IMR-90 (cell line): ENCODE measurements at regions not wholly inside any gene's neighbourhood (a gene's known extent, or its start where the extent isn't known, plus 50 kb on each side); places are given as distances from the start of the nearest gene placed in this dataset.

ENCODE experiments used
- ATAC-seq: fragments of 200-7000 bp; cut with Tn5 transposase; 2 replicates; pipeline ENCODE4 v1.9.1; 2020; ENCODE audit warnings: low read depth, mild to moderate bottlenecking, moderate library complexity
- BruUV-seq: library from RNA; stranded (reverse); fragments of 400-500 nt; replicated peaks from 2 replicates; lab custom pipeline; 2021; lab: Mats Ljungman, UMichigan
- CTCF ChIA-PET: fragments of 300-600 bp; formaldehyde crosslinking; extraction: SDS; loops from one replicate; lab custom pipeline; 2021; ENCODE audit warnings: antibody characterized with exemption; lab: Yijun Ruan, JAX
- POLR2A ChIA-PET: fragments of 300-600 bp; sonication (Branson Sonifier 250); formaldehyde crosslinking; loops from one replicate; lab custom pipeline; 2022; ENCODE audit warnings: antibody characterized with exemption; ENCODE audit not compliant: unreplicated experiment; lab: Charles Lee
- DNase-seq: peaks from one replicate; pipeline ENCODE4 v3.0.0; 2013
- H2AFZ ChIP-seq: replicated peaks from 2 replicates; pipeline ENCODE3; 2013; ENCODE audit warnings: low read length, mild to moderate bottlenecking; ENCODE audit not compliant: poor library complexity
- H2AK5ac ChIP-seq: 2 replicates; pipeline ENCODE4 v1.6.1; 2013; ENCODE audit warnings: low read depth, low read length, inconsistent platforms
- H2AK9ac ChIP-seq: replicated peaks from 2 replicates; pipeline ENCODE3; 2013; ENCODE audit warnings: mild to moderate bottlenecking, low read depth, low read length, moderate library complexity; ENCODE audit not compliant: poor library complexity
- H2BK120ac ChIP-seq: 2 replicates; pipeline ENCODE4 v1.6.1; 2013; ENCODE audit warnings: low read depth, low read length, inconsistent platforms
- H2BK15ac ChIP-seq: 3 replicates; pipeline ENCODE4 v1.6.1; 2013; ENCODE audit warnings: low read depth, low read length, inconsistent platforms
- H2BK20ac ChIP-seq: 2 replicates; pipeline ENCODE4 v1.6.1; 2013; ENCODE audit warnings: low read depth, mild to moderate bottlenecking, inconsistent platforms, low read length, moderate library complexity
- H2BK5ac ChIP-seq: 2 replicates; pipeline ENCODE4 v1.6.1; 2013; ENCODE audit warnings: mild to moderate bottlenecking, low read depth, low read length, inconsistent platforms; ENCODE audit not compliant: poor library complexity, severe bottlenecking
- H3K14ac ChIP-seq: replicated peaks from 2 replicates; pipeline ENCODE4 v1.6.1; 2013; ENCODE audit warnings: low read depth, low read length, inconsistent platforms
- H3K18ac ChIP-seq: 2 replicates; pipeline ENCODE4 v1.6.1; 2013; ENCODE audit warnings: low read depth, low read length, control low read depth
- H3K23ac ChIP-seq: 2 replicates; pipeline ENCODE4 v1.6.1; 2013; ENCODE audit warnings: low read depth, low read length, inconsistent platforms
- H3K27ac ChIP-seq: 2 replicates; pipeline ENCODE4 v1.5.1; 2013; ENCODE audit warnings: mild to moderate bottlenecking, control low read depth, low read length; ENCODE audit not compliant: insufficient read depth
- H3K27me3 ChIP-seq: 2 replicates; pipeline ENCODE4 v1.6.1; 2013; ENCODE audit warnings: low read length; ENCODE audit not compliant: control insufficient read depth, insufficient read depth
- H3K36me3 ChIP-seq: 2 replicates; pipeline ENCODE4 v1.6.1; 2013; ENCODE audit warnings: low read length, mixed read lengths; ENCODE audit not compliant: control insufficient read depth, insufficient read depth
- H3K4ac ChIP-seq: 2 replicates; pipeline ENCODE4 v1.6.1; 2013; ENCODE audit warnings: low read depth, low read length, inconsistent platforms
- H3K4me1 ChIP-seq: 2 replicates; pipeline ENCODE4 v1.6.1; 2013; ENCODE audit warnings: low read length, mixed read lengths; ENCODE audit not compliant: control insufficient read depth, insufficient read depth
- H3K4me2 ChIP-seq: 2 replicates; pipeline ENCODE4 v1.6.1; 2013; ENCODE audit warnings: low read depth, mild to moderate bottlenecking, control low read depth, low read length, moderate library complexity
- H3K4me3 ChIP-seq: 2 replicates; pipeline ENCODE4 v1.5.1; 2013; ENCODE audit warnings: low read depth, mild to moderate bottlenecking, control low read depth, low read length, moderate library complexity; ENCODE audit not compliant: insufficient read depth
- H3K56ac ChIP-seq: 2 replicates; pipeline ENCODE4 v1.6.1; 2013; ENCODE audit warnings: low read length, inconsistent platforms; ENCODE audit not compliant: insufficient read depth; ENCODE audit errors: extremely low read depth
- H3K79me1 ChIP-seq, 2 experiments: 2 replicates each; pipeline ENCODE4 v1.6.1; 2013; ENCODE audit warnings: low read length in 2 of 2, inconsistent platforms in 1 of 2, low read depth in 1 of 2
- H3K9ac ChIP-seq: 2 replicates; pipeline ENCODE4 v1.6.1; 2013; ENCODE audit warnings: low read depth, low read length, control low read depth
- H3K9me1 ChIP-seq: 2 replicates; pipeline ENCODE4 v1.6.1; 2013; ENCODE audit warnings: low read length, inconsistent platforms; ENCODE audit not compliant: insufficient read depth
- H3K9me3 ChIP-seq: 2 replicates; pipeline ENCODE4 v1.6.1; 2013; ENCODE audit warnings: low read length; ENCODE audit not compliant: control insufficient read depth, insufficient read depth
- H4K20me1 ChIP-seq: 2 replicates; pipeline ENCODE4 v1.6.1; 2013; ENCODE audit warnings: low read length, inconsistent platforms; ENCODE audit not compliant: insufficient read depth
- H4K5ac ChIP-seq: 2 replicates; pipeline ENCODE4 v1.6.1; 2013; ENCODE audit warnings: mild to moderate bottlenecking, low read depth, low read length, control low read depth
- H4K8ac ChIP-seq, 2 experiments: 2 replicates each; pipeline ENCODE4 v1.6.1; 2013; ENCODE audit warnings: low read depth in 2 of 2, low read length in 2 of 2, control low read depth in 1 of 2, inconsistent platforms in 1 of 2
- H4K91ac ChIP-seq: 2 replicates; pipeline ENCODE4 v1.6.1; 2013; ENCODE audit warnings: low read depth, low read length, inconsistent platforms; ENCODE audit not compliant: insufficient read depth
- BHLHE40 ChIP-seq: fragments of 150-350 bp; IDR thresholded peaks from 2 replicates; pipeline ENCODE4 v1.6.1; 2016; ENCODE audit warnings: mild to moderate bottlenecking, low read depth, low read length
- CEBPB ChIP-seq: IDR thresholded peaks from 2 replicates; pipeline ENCODE4 v1.6.1; 2012; ENCODE audit warnings: low read depth, low read length, improper control_type of control experiment
- CHD1 ChIP-seq: IDR thresholded peaks from 2 replicates; pipeline ENCODE4 v1.6.1; 2012; ENCODE audit warnings: low read depth, low read length, improper control_type of control experiment
- FOS ChIP-seq: fragments of 150-350 bp; IDR thresholded peaks from 2 replicates; pipeline ENCODE4 v1.6.1; 2016; ENCODE audit warnings: low read depth, low read length
- MAZ ChIP-seq: IDR thresholded peaks from 2 replicates; pipeline ENCODE4 v1.6.1; 2012; ENCODE audit warnings: low read depth, mild to moderate bottlenecking, low read length, improper control_type of control experiment, moderate library complexity, borderline replicate concordance
- MXI1 ChIP-seq: IDR thresholded peaks from 2 replicates; pipeline ENCODE4 v1.6.1; 2012; ENCODE audit warnings: low read depth, mild to moderate bottlenecking, low read length, moderate library complexity, borderline replicate concordance
- NFE2L2 ChIP-seq: fragments of 150-350 bp; IDR thresholded peaks from 2 replicates; pipeline ENCODE4 v1.6.1; 2016; ENCODE audit warnings: low read depth, mild to moderate bottlenecking, low read length
- POLR2A ChIP-seq: IDR thresholded peaks from 2 replicates; pipeline ENCODE4 v1.6.1; 2012; ENCODE audit warnings: mild to moderate bottlenecking, low read depth, low read length
- RAD21 ChIP-seq: IDR thresholded peaks from 2 replicates; pipeline ENCODE4 v1.6.1; 2012; ENCODE audit warnings: low read length, improper control_type of control experiment
- RCOR1 ChIP-seq: IDR thresholded peaks from 2 replicates; pipeline ENCODE4 v1.6.1; 2012; ENCODE audit warnings: mild to moderate bottlenecking, low read length, improper control_type of control experiment; ENCODE audit not compliant: insufficient replicate concordance
- RFX5 ChIP-seq: IDR thresholded peaks from 2 replicates; pipeline ENCODE4 v1.8.0; 2012; ENCODE audit warnings: low read depth, mild to moderate bottlenecking, low read length, moderate library complexity
- WGBS, 2 experiments: methylation state at CpG; one replicate each; pipeline versions ENCODE4 v1.1.5 to v1.1.7; 2013; ENCODE audit warnings: missing lambda C conversion rate in 2 of 2; ENCODE audit not compliant: insufficient read length in 1 of 2; ENCODE audit errors: extremely low coverage in 2 of 2; 5-methylcytosine and 5-hydroxymethylcytosine counted together
- dilution Hi-C: fragments of 300-500 bp; cut with HindIII; formaldehyde crosslinking; loops from one replicate; pipeline ENCODE4 v1.14.3; 2018; ENCODE audit warnings: low sequenced_read_pairs; ENCODE audit not compliant: unreplicated experiment
- in situ Hi-C: fragments of 300-500 bp; cut with MboI; formaldehyde crosslinking; loops from 3 replicates; pipeline ENCODE4 v1.14.3; 2019; ENCODE audit warnings: low sequenced_read_pairs, inconsistent platforms, mixed read lengths
- intact Hi-C: fragments of 100-400 bp; cut with micrococcal nuclease; formaldehyde crosslinking; loops from 2 replicates; pipeline ENCODE4 v1.10.0; 2022
- TF ChIP-seq, protein P1 (sequence below): fragments of 150-350 bp; IDR thresholded peaks from 2 replicates; pipeline ENCODE4 v1.6.1; 2016; ENCODE audit warnings: low read depth, mild to moderate bottlenecking, low read length, moderate library complexity, borderline replicate concordance
- TF ChIP-seq, protein P2 (sequence below): fragments of 150-350 bp; IDR thresholded peaks from 2 replicates; pipeline ENCODE4 v1.6.1; 2017; ENCODE audit warnings: mild to moderate bottlenecking, antibody characterized with exemption, low read length, low read depth

DNA sequence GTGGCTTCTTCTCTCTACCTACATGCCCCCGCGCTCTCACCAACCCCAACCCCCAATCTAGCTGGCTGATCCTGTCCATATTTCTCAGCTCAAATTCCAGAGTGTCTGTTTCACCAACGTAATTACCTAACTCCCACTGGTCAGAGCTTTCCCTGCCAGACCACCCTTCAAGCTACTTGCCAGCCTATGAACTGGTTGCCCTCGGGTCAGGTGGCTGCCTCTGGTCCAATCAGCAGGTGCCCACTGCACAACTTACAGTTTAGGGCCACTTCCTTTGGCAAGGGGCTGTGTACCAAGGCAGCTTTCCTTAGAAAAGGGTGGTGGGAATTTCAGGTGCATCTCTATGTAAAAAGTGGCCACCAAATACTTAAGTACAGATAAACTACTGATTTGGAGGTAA lies 92.2 kb upstream of the SLC30A5 start:
- no peak overlapping the region for H2BK120ac ChIP-seq
- 78% methylated on average over 3 of the region's 4 CpGs; no CpG with 5 or more reads in 1 of the 2 experiments for WGBS, 2 experiments
- H3K9me3 ChIP-seq = no peaks in the 10 kb centered on the region
- no peak overlapping the region for H3K56ac ChIP-seq
- H3K18ac ChIP-seq = no peak overlapping the region
- H3K27me3 ChIP-seq = 0 out of 2 replicates have a peak, but pooled peaks cover 1% of the 10 kb centered on the region
- no peak overlapping the region for H3K4me3 ChIP-seq
- H3K23ac ChIP-seq = no peak overlapping the region
- H3K4me2 ChIP-seq = no peak overlapping the region
- H3K4ac ChIP-seq = no peak overlapping the region
- peak overlapping the region; percentile 33 for H2AFZ ChIP-seq
- H3K9me1 ChIP-seq = no peaks in the 10 kb centered on the region
- intact Hi-C loops (no loop called here), dilution Hi-C loops (no loop called here), in situ Hi-C loops (no loop called here)
- H4K91ac ChIP-seq = no peak overlapping the region
- no peak overlapping the region for H3K9ac ChIP-seq
- no peak overlapping the region for H2AK9ac ChIP-seq
- no peak overlapping the region for H2BK20ac ChIP-seq
- no peak overlapping the region for H3K14ac ChIP-seq
- CTCF ChIA-PET = no interaction called here
- POLR2A ChIA-PET = no interaction called here
- H2AK5ac ChIP-seq = no peak overlapping the region
- H4K8ac ChIP-seq = no peak overlapping the region
- H3K4me1 ChIP-seq = no peaks in the 10 kb centered on the region
- BruUV-seq = no TSS peak
- H2BK15ac ChIP-seq = no peak overlapping the region
- no peaks in the 10 kb centered on the region for H3K79me1 ChIP-seq
- DNase-seq = no peak
- no peak overlapping the region for H4K5ac ChIP-seq
- H3K27ac ChIP-seq = no peak overlapping the region
- no peak overlapping the region for H2BK5ac ChIP-seq
- H4K20me1 ChIP-seq = no peaks in the 10 kb centered on the region
- no peak for ATAC-seq
- no peaks in the 10 kb centered on the region for H3K36me3 ChIP-seq
- TF ChIP-seq BHLHE40 (no peak), CEBPB (no peak), FOS (no peak), CHD1 (no peak), POLR2A (no peak), RFX5 (no peak), RCOR1 (no peak), RAD21 (no peak), NFE2L2 (no peak), MAZ (no peak), MXI1 (no peak)
- TF ChIP-seq, protein P1, sequence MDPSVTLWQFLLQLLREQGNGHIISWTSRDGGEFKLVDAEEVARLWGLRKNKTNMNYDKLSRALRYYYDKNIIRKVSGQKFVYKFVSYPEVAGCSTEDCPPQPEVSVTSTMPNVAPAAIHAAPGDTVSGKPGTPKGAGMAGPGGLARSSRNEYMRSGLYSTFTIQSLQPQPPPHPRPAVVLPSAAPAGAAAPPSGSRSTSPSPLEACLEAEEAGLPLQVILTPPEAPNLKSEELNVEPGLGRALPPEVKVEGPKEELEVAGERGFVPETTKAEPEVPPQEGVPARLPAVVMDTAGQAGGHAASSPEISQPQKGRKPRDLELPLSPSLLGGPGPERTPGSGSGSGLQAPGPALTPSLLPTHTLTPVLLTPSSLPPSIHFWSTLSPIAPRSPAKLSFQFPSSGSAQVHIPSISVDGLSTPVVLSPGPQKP = no peak
- TF ChIP-seq, protein P2, sequence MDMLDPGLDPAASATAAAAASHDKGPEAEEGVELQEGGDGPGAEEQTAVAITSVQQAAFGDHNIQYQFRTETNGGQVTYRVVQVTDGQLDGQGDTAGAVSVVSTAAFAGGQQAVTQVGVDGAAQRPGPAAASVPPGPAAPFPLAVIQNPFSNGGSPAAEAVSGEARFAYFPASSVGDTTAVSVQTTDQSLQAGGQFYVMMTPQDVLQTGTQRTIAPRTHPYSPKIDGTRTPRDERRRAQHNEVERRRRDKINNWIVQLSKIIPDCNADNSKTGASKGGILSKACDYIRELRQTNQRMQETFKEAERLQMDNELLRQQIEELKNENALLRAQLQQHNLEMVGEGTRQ = no peak
